IMR-90 (cell line): ENCODE measurements at regions not wholly inside any gene's neighbourhood (a gene's known extent, or its start where the extent isn't known, plus 50 kb on each side); places are given as distances from the start of the nearest gene placed in this dataset.

Experiments used
- CEBPB ChIP-seq: IDR thresholded peaks from 2 replicates; pipeline ENCODE4 v1.6.1; 2012; ENCODE audit warnings: low read depth, low read length, improper control_type of control experiment
- FOS ChIP-seq: fragments of 150-350 bp; IDR thresholded peaks from 2 replicates; pipeline ENCODE4 v1.6.1; 2016; ENCODE audit warnings: low read depth, low read length
- MAFK ChIP-seq: IDR thresholded peaks from 2 replicates; pipeline ENCODE4 v1.6.1; 2012; ENCODE audit warnings: low read depth, low read length, improper control_type of control experiment
- MXI1 ChIP-seq: IDR thresholded peaks from 2 replicates; pipeline ENCODE4 v1.6.1; 2012; ENCODE audit warnings: low read depth, mild to moderate bottlenecking, low read length, moderate library complexity, borderline replicate concordance
- NFE2L2 ChIP-seq: fragments of 150-350 bp; IDR thresholded peaks from 2 replicates; pipeline ENCODE4 v1.6.1; 2016; ENCODE audit warnings: low read depth, mild to moderate bottlenecking, low read length
- POLR2A ChIP-seq: IDR thresholded peaks from 2 replicates; pipeline ENCODE4 v1.6.1; 2012; ENCODE audit warnings: mild to moderate bottlenecking, low read depth, low read length
- RAD21 ChIP-seq: IDR thresholded peaks from 2 replicates; pipeline ENCODE4 v1.6.1; 2012; ENCODE audit warnings: low read length, improper control_type of control experiment
- TF ChIP-seq, protein P1 (sequence below): conservative IDR thresholded peaks from 2 replicates; pipeline ENCODE4 v1.5.1; 2012; ENCODE audit warnings: mild to moderate bottlenecking, low read depth, low read length, improper control_type of control experiment

- TF ChIP-seq, protein P1, sequence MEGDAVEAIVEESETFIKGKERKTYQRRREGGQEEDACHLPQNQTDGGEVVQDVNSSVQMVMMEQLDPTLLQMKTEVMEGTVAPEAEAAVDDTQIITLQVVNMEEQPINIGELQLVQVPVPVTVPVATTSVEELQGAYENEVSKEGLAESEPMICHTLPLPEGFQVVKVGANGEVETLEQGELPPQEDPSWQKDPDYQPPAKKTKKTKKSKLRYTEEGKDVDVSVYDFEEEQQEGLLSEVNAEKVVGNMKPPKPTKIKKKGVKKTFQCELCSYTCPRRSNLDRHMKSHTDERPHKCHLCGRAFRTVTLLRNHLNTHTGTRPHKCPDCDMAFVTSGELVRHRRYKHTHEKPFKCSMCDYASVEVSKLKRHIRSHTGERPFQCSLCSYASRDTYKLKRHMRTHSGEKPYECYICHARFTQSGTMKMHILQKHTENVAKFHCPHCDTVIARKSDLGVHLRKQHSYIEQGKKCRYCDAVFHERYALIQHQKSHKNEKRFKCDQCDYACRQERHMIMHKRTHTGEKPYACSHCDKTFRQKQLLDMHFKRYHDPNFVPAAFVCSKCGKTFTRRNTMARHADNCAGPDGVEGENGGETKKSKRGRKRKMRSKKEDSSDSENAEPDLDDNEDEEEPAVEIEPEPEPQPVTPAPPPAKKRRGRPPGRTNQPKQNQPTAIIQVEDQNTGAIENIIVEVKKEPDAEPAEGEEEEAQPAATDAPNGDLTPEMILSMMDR: no peak
- TF ChIP-seq POLR2A (no peak), FOS (no peak), MXI1 (no peak), CEBPB (no peak), MAFK (no peak), NFE2L2 (no peak), RAD21 (no peak)
Measured at GRCh38 chr3:13722178-13722577, 157.7 kb downstream of the WNT7A start.
